ENCODE measurements at regions not wholly inside any gene's neighbourhood (a gene's known extent, or its start where the extent isn't known, plus 50 kb on each side); places are given as distances from the start of the nearest gene placed in this dataset.

DNA sequence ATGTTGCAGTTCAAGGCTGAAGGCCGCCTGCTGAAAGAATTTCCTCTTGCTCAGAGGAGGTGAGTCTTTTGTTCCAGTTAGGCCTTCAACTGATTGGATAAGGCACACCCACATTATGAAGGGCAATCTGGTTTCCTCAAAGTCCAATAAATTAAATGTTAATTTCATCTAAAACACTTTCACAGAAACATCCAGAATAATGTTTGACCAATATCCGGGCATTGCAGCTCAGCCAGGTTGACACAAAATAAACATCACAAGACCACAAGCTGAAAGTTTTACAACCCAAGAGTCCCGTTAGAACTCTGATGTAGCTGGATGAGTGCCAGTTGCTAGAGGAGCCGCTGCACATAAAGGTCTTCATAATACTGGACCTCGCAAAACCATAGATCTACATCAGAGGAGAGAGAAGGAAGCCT, 64.9 kb upstream of the EED start:
- DNase-seq (ENCODE audit: low read depth, low spot score), result peak; percentile 26
- no peak overlapping the region for H3K4me3 ChIP-seq (ENCODE audit: low read depth, low read length)
- TF ChIP-seq, protein P1, sequence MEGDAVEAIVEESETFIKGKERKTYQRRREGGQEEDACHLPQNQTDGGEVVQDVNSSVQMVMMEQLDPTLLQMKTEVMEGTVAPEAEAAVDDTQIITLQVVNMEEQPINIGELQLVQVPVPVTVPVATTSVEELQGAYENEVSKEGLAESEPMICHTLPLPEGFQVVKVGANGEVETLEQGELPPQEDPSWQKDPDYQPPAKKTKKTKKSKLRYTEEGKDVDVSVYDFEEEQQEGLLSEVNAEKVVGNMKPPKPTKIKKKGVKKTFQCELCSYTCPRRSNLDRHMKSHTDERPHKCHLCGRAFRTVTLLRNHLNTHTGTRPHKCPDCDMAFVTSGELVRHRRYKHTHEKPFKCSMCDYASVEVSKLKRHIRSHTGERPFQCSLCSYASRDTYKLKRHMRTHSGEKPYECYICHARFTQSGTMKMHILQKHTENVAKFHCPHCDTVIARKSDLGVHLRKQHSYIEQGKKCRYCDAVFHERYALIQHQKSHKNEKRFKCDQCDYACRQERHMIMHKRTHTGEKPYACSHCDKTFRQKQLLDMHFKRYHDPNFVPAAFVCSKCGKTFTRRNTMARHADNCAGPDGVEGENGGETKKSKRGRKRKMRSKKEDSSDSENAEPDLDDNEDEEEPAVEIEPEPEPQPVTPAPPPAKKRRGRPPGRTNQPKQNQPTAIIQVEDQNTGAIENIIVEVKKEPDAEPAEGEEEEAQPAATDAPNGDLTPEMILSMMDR (IDR thresholded peaks at IDR 0.05; ENCODE audit: low read depth, low read length), result no peak
- in situ Hi-C loops (cut with HindIII; ENCODE audit: low sequenced_read_pairs), result no loop called here

DNA sequence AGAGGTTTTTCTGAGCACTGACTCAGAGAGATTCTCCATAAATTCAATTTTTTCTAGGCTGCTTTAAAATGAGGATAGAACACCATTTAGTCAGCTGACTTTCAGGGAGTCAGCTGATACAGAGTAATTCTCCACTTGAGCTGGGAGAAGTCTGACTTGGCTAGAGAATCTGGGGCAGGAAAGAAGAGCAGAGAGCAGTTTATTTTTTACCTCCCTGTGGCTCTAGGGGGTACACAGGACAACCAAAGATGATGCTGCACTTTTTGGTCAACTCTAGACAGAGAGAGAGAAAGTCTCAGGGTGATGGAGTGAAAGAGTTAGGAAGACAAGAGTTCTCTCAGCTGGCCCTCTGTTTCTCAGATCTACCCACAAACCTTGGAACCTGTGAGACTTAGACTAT, 67.3 kb upstream of the EED start:
- no peak for DNase-seq (ENCODE audit: low read depth, low spot score)
- no peak overlapping the region for H3K4me3 ChIP-seq (ENCODE audit: low read depth, low read length)
- in situ Hi-C loops (cut with HindIII; ENCODE audit: low sequenced_read_pairs), result no loop called here
- TF ChIP-seq, protein P1 (IDR thresholded peaks at IDR 0.05; ENCODE audit: low read depth, low read length), result no peak

- no peak overlapping the region for H3K4me3 ChIP-seq (ENCODE audit: low read depth, low read length)
- DNase-seq (ENCODE audit: low read depth, low spot score), result peak; percentile 44
- in situ Hi-C loops (cut with HindIII; ENCODE audit: low sequenced_read_pairs), result no loop called here
- TF ChIP-seq, protein P1 (IDR thresholded peaks at IDR 0.05; ENCODE audit: low read depth, low read length), result no peak
Observed at GRCh38 chr11:86176165-86176884, 68.2 kb upstream of the EED start.

DNA sequence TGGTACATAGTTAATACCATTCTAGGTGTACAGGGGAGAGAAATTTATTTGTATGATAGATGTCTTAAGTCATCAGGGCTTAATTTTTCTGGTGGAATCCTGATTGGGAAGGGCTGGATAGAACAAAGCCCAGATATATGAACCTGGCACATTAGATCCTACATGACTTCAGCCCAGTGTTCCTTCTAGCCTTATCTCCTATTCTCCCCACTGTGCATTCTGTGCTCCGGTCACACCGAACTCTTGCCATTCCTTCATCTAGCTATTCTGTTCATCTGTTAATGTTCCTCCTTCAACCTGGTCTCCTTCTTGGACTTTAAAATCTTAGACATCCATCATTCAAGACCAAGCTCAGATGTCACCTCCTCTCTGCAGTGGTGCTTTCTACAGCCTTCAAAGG, 68.9 kb upstream of the EED start:
- TF ChIP-seq, protein P1 (IDR thresholded peaks at IDR 0.05; ENCODE audit: low read depth, low read length), result no peak
- H3K4me3 ChIP-seq (ENCODE audit: low read depth, low read length), result no peak overlapping the region
- in situ Hi-C loops (cut with HindIII; ENCODE audit: low sequenced_read_pairs), result no loop called here
- no peak for DNase-seq (ENCODE audit: low read depth, low spot score)

GRCh38 chr11:86175191-86175590, 69.4 kb upstream of the EED start:
- no peak overlapping the region for H3K4me3 ChIP-seq (ENCODE audit: low read depth, low read length)
- DNase-seq (ENCODE audit: low read depth, low spot score), result no peak
- in situ Hi-C loops (cut with HindIII; ENCODE audit: low sequenced_read_pairs), result no loop called here
- TF ChIP-seq, protein P1 (IDR thresholded peaks at IDR 0.05; ENCODE audit: low read depth, low read length), result no peak

GRCh38 chr11:86174101-86175046, 70.2 kb upstream of the EED start:
- DNase-seq (ENCODE audit: low read depth, low spot score), result peak; percentile 99
- H3K4me3 ChIP-seq (ENCODE audit: low read depth, low read length), result no peak overlapping the region
- in situ Hi-C loops (cut with HindIII; ENCODE audit: low sequenced_read_pairs), result no loop called here
- TF ChIP-seq, protein P1 (IDR thresholded peaks at IDR 0.05; ENCODE audit: low read depth, low read length), result no peak

Data from astrocyte of the spinal cord (primary cell).